ENCODE measurements at regions not wholly inside any gene's neighbourhood (a gene's known extent, or its start where the extent isn't known, plus 50 kb on each side); places are given as distances from the start of the nearest gene placed in this dataset.
"Not testable (repeated sequence)": the region's sequence is repeated elsewhere in the genome, so short reads cannot be mapped to it uniquely, and the experiment has no call there.

DNA sequence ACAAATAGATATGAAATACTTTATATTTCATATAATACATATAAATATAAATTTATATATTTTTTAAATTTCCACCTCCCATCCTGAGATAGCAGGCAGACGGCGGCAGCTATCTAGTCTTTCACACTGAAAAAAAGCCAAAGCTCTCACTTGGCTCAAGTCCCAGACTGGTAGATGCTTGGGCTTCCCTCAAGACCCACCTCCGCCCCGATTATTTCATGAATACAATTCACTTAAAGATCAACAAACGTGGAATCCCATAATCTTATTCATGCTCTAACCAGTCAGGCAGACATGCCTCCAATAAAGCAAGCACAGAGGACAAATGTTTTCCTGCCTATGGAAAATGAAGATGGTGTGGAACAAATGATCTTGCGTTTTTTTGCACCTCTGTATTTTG lies 275.9 kb upstream of the NR2F2 start:
- ATAC-seq (no peak), DNase-seq (no peak)
- Histone ChIP-seq H3K27ac (no peak overlapping the region), H3K27me3 (peaks cover 10% of the 10 kb centered on the region), H3K9me3 (no peaks in the 10 kb centered on the region), H3K36me3 (no peaks in the 10 kb centered on the region), H3K4me3 (no peak overlapping the region), H3K4me1 (peaks cover 16% of the 10 kb centered on the region)
- intact Hi-C loops (cut with DNase I) = no loop called here
- TF ChIP-seq, protein P1, sequence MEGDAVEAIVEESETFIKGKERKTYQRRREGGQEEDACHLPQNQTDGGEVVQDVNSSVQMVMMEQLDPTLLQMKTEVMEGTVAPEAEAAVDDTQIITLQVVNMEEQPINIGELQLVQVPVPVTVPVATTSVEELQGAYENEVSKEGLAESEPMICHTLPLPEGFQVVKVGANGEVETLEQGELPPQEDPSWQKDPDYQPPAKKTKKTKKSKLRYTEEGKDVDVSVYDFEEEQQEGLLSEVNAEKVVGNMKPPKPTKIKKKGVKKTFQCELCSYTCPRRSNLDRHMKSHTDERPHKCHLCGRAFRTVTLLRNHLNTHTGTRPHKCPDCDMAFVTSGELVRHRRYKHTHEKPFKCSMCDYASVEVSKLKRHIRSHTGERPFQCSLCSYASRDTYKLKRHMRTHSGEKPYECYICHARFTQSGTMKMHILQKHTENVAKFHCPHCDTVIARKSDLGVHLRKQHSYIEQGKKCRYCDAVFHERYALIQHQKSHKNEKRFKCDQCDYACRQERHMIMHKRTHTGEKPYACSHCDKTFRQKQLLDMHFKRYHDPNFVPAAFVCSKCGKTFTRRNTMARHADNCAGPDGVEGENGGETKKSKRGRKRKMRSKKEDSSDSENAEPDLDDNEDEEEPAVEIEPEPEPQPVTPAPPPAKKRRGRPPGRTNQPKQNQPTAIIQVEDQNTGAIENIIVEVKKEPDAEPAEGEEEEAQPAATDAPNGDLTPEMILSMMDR (IDR thresholded peaks at IDR 0.05) = no peak

DNA sequence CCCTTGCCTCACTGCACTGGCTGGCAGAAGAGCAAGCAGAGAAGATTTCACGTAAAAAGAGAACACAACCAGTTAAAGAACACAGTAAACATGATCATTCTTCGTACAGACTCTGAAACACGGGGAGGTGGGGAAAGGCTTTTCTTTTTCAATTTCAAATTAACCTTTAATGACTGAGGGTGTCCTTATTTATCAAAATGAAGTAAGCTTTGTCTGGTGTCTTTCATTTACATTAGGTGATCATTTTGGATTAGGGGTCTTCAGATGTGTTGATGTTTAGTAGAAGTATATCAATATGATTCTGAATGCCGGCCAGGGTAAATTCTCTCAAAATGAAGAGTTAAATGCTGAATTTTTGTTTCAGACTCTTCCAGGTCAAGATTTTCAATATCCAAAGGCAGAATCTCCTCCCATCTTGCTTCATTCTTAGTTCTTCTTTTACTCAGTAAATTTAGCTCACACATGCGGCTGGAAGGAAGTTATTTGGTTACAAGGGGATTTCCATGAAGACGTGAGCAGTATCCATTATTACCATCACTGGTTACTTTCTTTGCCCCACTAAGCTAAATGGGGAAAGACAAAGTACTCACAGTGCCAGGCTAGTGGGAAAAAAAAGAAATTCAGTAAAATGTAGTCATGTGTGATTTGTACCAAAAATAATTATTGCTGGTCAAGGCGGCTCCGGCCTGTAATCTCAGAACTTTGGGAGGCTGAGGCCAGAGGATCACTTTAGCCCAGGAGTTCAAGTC lies 272.2 kb upstream of the NR2F2 start:
- Histone ChIP-seq H3K27me3 (peaks cover 2% of the 10 kb centered on the region), H3K4me1 (peaks cover 9% of the 10 kb centered on the region), H3K9me3 (no peaks in the 10 kb centered on the region), H3K36me3 (no peaks in the 10 kb centered on the region), H3K4me3 (no peak overlapping the region), H3K27ac (no peak overlapping the region)
- TF ChIP-seq, protein P1 (IDR thresholded peaks at IDR 0.05) = no peak
- DNase-seq (no peak), ATAC-seq (no peak)
- intact Hi-C loops (cut with DNase I) = no loop called here

DNA sequence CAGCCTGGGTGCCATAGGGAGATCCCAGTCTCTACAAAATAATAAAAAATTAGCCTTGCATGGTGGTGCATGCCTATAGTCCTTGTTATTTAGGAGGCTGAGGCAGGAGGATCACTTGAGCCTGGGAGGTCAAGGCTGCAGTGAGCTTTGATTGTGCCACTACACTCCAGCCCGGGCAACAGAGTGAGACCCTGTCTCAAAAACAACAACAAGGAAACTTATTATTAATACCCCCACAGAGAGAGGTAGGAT lies 271.7 kb upstream of the NR2F2 start:
- H3K27me3 ChIP-seq; H3K4me1 ChIP-seq; H3K4me3 ChIP-seq; H3K36me3 ChIP-seq; H3K27ac ChIP-seq; ATAC-seq; intact Hi-C loops (cut with DNase I); DNase-seq; H3K9me3 ChIP-seq: not testable (repeated sequence)

DNA sequence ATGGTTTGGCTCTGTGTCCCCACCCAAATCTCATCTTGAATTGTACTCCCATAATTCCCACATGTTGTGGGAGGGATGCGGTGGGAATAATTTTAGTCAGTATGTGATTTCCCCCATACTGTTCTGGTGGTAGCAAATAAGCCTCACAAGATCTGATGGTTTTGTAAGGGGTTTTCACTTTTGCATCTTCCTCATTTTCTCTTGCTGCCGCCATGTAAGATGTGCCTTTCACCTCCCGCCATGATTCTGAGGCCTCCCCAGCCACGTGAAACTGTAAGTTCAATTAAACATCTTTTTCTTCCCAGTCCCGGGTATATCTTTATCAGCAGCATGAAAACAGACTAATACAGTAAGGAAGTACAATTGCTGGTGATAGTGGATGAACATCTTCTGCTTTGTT lies 269.9 kb upstream of the NR2F2 start:
- H3K9me3 ChIP-seq; H3K4me3 ChIP-seq; intact Hi-C loops (cut with DNase I); H3K27me3 ChIP-seq; H3K4me1 ChIP-seq; DNase-seq; ATAC-seq; H3K36me3 ChIP-seq; H3K27ac ChIP-seq: not testable (repeated sequence)

DNA sequence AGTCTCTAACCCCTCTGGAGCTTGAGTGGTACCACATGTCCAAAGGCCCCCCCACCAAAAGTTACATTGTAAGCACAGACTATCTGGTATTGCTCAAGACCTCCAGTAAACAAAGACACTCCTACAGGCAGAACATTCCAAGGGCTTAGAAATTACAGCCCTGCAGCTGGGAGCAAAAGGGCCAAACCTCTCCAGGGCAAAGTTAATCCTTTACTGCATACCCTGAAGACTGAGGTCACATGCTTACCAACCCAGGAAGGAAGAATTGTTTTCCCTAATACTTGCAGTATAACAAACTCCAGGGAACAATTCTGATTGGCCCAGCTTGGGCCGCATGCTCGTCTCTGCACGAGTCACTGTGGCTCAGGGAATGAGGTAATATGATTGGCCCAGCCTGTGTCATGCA lies 266.1 kb upstream of the NR2F2 start:
- intact Hi-C loops (cut with DNase I) = no loop called here
- no peaks in the 10 kb centered on the region for H3K36me3 ChIP-seq
- DNase-seq (no peak), ATAC-seq (peak; percentile 85)
- H3K4me1 ChIP-seq = no peaks in the 10 kb centered on the region
- no peaks in the 10 kb centered on the region for H3K27me3 ChIP-seq
- no peaks in the 10 kb centered on the region for H3K9me3 ChIP-seq
- no peak overlapping the region for H3K4me3 ChIP-seq
- TF ChIP-seq, protein P1 (IDR thresholded peaks at IDR 0.05) = no peak
- H3K27ac ChIP-seq = no peak overlapping the region

DNA sequence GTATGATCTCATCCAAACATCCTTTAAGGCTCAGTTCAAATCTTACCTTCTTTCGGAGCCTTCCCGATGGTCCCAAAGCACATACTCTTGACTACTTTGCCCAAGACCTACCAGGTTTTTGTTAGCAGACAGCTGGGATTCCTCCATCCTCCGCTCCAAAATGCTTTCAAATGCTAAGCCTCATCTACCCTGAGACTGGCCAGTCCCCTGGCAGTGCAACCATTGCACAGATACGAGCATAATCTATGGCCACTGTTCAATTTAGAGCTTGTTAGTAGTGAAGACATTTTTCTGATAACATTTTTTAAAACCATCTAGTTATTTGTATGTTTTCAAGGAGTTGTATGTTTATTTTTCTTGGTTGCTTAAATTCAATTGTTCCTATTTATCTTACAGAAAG lies 264.4 kb upstream of the NR2F2 start:
- ATAC-seq = no peak
- no peaks in the 10 kb centered on the region for H3K9me3 ChIP-seq
- no peaks in the 10 kb centered on the region for H3K36me3 ChIP-seq
- intact Hi-C loops (cut with DNase I) = no loop called here
- no peak for DNase-seq
- H3K4me1 ChIP-seq = no peaks in the 10 kb centered on the region
- TF ChIP-seq, protein P1 (IDR thresholded peaks at IDR 0.05) = no peak
- no peaks in the 10 kb centered on the region for H3K27me3 ChIP-seq
- no peak overlapping the region for H3K27ac ChIP-seq
- H3K4me3 ChIP-seq = no peak overlapping the region
